WI38 (cell line): ENCODE measurements at regions not wholly inside any gene's neighbourhood (a gene's known extent, or its start where the extent isn't known, plus 50 kb on each side); places are given as distances from the start of the nearest gene placed in this dataset.

Experiments
- H3K4me3 ChIP-seq: 2 replicates; pipeline ENCODE4 v1.5.1; 2011; ENCODE audit warnings: low read depth, mild to moderate bottlenecking, control low read depth, low read length
- TF ChIP-seq, protein P1 (sequence below): IDR thresholded peaks from 2 replicates; pipeline ENCODE4 v1.5.1; 2012; ENCODE audit warnings: low read depth, mild to moderate bottlenecking, control low read depth, low read length

- H3K4me3 ChIP-seq, result no peak overlapping the region
These were observed 205.7 kb upstream of the SGCD start for GRCh38 chr5:156121234-156121633.

DNA sequence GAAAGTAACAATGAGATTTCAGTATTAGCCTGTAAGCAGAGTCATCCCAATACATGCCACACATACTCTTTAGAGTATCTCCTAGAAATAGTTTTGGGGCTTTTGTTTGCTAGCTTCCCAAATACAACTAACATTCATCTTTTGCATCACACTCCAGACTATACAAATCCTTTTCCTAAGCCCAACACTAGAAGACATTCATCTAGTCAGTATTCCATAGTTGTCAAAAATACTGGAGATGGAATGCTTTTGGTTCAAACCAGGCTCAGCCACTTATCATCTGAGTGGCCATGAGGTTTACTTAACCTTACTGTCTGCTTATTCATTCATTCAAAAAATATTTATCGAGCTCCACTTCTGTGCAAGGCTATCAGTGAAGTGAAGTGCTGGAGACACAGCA is 205.1 kb upstream of the SGCD start:
- TF ChIP-seq, protein P1, sequence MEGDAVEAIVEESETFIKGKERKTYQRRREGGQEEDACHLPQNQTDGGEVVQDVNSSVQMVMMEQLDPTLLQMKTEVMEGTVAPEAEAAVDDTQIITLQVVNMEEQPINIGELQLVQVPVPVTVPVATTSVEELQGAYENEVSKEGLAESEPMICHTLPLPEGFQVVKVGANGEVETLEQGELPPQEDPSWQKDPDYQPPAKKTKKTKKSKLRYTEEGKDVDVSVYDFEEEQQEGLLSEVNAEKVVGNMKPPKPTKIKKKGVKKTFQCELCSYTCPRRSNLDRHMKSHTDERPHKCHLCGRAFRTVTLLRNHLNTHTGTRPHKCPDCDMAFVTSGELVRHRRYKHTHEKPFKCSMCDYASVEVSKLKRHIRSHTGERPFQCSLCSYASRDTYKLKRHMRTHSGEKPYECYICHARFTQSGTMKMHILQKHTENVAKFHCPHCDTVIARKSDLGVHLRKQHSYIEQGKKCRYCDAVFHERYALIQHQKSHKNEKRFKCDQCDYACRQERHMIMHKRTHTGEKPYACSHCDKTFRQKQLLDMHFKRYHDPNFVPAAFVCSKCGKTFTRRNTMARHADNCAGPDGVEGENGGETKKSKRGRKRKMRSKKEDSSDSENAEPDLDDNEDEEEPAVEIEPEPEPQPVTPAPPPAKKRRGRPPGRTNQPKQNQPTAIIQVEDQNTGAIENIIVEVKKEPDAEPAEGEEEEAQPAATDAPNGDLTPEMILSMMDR, result no peak
- H3K4me3 ChIP-seq, result no peak overlapping the region

More at GRCh38 chr5:156121234-156121633, 205.7 kb upstream of the SGCD start:
- TF ChIP-seq, protein P1, result no peak

DNA sequence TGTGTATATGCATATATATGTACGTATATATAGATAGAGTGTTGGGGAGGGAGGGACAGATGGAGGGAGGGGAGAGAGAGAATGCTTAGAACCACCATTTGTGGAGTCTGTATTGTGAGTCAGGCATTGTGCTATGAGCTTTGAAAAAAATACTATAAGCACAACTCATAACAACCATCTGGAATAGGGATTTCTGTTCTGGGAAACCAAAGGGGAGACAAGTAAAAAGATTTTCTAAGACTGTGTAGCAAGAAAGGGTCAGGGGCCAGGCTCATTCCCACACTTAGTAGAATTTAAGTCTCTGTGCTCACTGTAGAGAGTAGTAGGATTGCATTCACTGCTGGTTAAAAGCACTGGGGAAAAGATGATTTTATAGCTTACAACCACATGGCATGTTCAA is 202.3 kb upstream of the SGCD start:
- TF ChIP-seq, protein P1, result no peak

GRCh38 chr5:156125118-156125517 is 201.8 kb upstream of the SGCD start:
- H3K4me3 ChIP-seq, result no peak overlapping the region
- TF ChIP-seq, protein P1, result no peak

More for the DNA sequence above, 202.3 kb upstream of the SGCD start:
- H3K4me3 ChIP-seq, result no peak overlapping the region

DNA sequence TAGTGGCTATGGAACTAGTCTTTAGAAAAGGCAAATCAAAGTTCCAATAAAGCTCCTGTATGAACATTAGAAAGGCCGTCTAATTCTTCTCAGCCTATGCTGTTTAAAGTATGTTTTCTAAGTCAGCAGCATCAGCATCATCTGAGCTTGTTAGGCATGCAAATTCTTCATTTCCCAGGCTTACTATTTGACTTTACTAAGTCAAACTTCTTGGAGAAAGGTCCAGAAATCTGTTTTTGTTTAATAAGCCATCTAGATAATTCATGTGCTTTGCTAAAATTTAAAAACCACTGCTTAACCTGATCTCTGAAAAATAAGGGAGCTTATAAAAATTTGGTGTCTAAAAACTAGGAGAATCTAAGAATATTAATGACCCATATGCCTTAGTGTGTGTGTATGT is 200.2 kb upstream of the SGCD start:
- no peak overlapping the region for H3K4me3 ChIP-seq
- TF ChIP-seq, protein P1, result no peak

GRCh38 chr5:156128026-156128425 is 198.9 kb upstream of the SGCD start:
- H3K4me3 ChIP-seq, result no peak overlapping the region
- TF ChIP-seq, protein P1, result no peak

- no peak overlapping the region for H3K4me3 ChIP-seq
- TF ChIP-seq, protein P1, result no peak
These were observed 192.7 kb upstream of the SGCD start for GRCh38 chr5:156134216-156134615.
